ENCODE measurements at regions not wholly inside any gene's neighbourhood (a gene's known extent, or its start where the extent isn't known, plus 50 kb on each side); places are given as distances from the start of the nearest gene placed in this dataset.

DNA sequence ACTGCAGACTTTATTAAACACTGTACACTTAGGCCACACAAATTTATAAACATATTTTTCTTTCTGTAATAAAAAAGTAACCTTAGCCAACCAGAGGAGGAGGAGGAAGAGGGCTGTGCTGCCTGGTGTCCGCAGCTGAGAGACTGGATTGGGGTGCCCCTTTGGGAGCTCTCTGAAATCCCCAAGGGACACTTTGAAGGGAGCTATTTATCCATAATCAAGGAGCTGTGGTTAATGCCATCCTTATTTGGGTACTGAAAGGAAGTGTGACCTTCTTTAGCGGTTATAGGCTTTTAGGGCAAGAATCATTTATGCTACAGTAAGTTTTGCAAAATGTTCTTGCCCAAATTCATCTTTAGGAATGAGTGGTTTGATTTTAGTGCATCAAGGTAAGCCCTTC lies 125.8 kb downstream of the RASSF10 start:
- TF ChIP-seq, protein P1, sequence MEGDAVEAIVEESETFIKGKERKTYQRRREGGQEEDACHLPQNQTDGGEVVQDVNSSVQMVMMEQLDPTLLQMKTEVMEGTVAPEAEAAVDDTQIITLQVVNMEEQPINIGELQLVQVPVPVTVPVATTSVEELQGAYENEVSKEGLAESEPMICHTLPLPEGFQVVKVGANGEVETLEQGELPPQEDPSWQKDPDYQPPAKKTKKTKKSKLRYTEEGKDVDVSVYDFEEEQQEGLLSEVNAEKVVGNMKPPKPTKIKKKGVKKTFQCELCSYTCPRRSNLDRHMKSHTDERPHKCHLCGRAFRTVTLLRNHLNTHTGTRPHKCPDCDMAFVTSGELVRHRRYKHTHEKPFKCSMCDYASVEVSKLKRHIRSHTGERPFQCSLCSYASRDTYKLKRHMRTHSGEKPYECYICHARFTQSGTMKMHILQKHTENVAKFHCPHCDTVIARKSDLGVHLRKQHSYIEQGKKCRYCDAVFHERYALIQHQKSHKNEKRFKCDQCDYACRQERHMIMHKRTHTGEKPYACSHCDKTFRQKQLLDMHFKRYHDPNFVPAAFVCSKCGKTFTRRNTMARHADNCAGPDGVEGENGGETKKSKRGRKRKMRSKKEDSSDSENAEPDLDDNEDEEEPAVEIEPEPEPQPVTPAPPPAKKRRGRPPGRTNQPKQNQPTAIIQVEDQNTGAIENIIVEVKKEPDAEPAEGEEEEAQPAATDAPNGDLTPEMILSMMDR (conservative IDR thresholded peaks at IDR 0.05 in 1 of 2, IDR thresholded peaks at IDR 0.05 in 1 of 2; ENCODE audit: low read depth in 1 of 2, low read length in 2 of 2) = no peak
- TF ChIP-seq EZH2 (IDR thresholded peaks at IDR 0.05; ENCODE audit: low read length, missing control alignments) = no peak

All from fibroblast of lung (primary cell).